ENCODE measurements at regions not wholly inside any gene's neighbourhood (a gene's known extent, or its start where the extent isn't known, plus 50 kb on each side); places are given as distances from the start of the nearest gene placed in this dataset.

GRCh38 chr2:41709702-41710599 is 337.9 kb upstream of the PKDCC start:
- no CpG with 5 or more reads among the region's 10 CpGs for whole genome bisulfite sequencing (ENCODE audit: extremely low coverage, insufficient coverage, insufficient read length)
- DNase-seq, result peak; percentile 24 to 73
- Histone ChIP-seq H3K4me3 (ENCODE audit: low read depth, low read length) (no peak overlapping the region), H3K4ac (ENCODE audit: low read depth, low read length) (no peak overlapping the region), H3K9ac (ENCODE audit: low read length) (no peak overlapping the region), H2BK12ac (ENCODE audit: low read length) (no peak overlapping the region), H3K27me3 (ENCODE audit: insufficient read depth, low read length) (no peaks in the 10 kb centered on the region), H3K27ac (ENCODE audit: low read depth, low read length) (no peak overlapping the region), H2BK5ac (ENCODE audit: low read depth, low read length, poor library complexity) (no peak overlapping the region), H2AFZ (ENCODE audit: insufficient read depth, low read length, poor library complexity) (no peak overlapping the region), H3K79me2 (ENCODE audit: control insufficient read depth, insufficient read depth, low read length, poor library complexity) (no peaks in the 10 kb centered on the region), H3K4me2 (ENCODE audit: low read length) (no peak overlapping the region), H3K14ac (ENCODE audit: low read length) (no peak overlapping the region), H3K4me1 (ENCODE audit: control insufficient read depth in 1 of 2, insufficient read depth in 2 of 2, low read length in 2 of 2) (no peaks in the 10 kb centered on the region), H4K12ac (ENCODE audit: low read depth, low read length) (no peak overlapping the region), H3K9me3 (ENCODE audit: insufficient read depth, low read depth, low read length) (no peaks in the 10 kb centered on the region), H3K79me1 (ENCODE audit: low read length) (no peaks in the 10 kb centered on the region), H3K36me3 (ENCODE audit: control insufficient read depth in 1 of 2, insufficient read depth in 2 of 2, low read length in 2 of 2) (no peaks in the 10 kb centered on the region), H3K23ac (ENCODE audit: low read length) (no peak overlapping the region), H4K91ac (ENCODE audit: low read depth, low read length) (no peak overlapping the region), H2BK120ac (ENCODE audit: insufficient read depth, low read length, poor library complexity) (no peak overlapping the region), H3K18ac (ENCODE audit: low read length) (no peak overlapping the region), H2AK5ac (ENCODE audit: low read length) (no peak overlapping the region), H4K8ac (ENCODE audit: low read depth, low read length) (no peak overlapping the region)

GRCh38 chr2:41710944-41711343 is 336.9 kb upstream of the PKDCC start:
- H3K9me3 ChIP-seq (ENCODE audit: insufficient read depth, low read depth, low read length), result no peaks in the 10 kb centered on the region
- H2BK5ac ChIP-seq (ENCODE audit: low read depth, low read length, poor library complexity), result no peak overlapping the region
- H3K14ac ChIP-seq (ENCODE audit: low read length), result no peak overlapping the region
- no peak overlapping the region for H3K18ac ChIP-seq (ENCODE audit: low read length)
- no peaks in the 10 kb centered on the region for H3K79me2 ChIP-seq (ENCODE audit: control insufficient read depth, insufficient read depth, low read length, poor library complexity)
- no peak overlapping the region for H3K23ac ChIP-seq (ENCODE audit: low read length)
- H3K27ac ChIP-seq (ENCODE audit: low read depth, low read length), result no peak overlapping the region
- DNase-seq, result peak; percentile 21 to 81
- no peak overlapping the region for H2AK5ac ChIP-seq (ENCODE audit: low read length)
- H3K4me1 ChIP-seq (ENCODE audit: control insufficient read depth in 1 of 2, insufficient read depth in 2 of 2, low read length in 2 of 2), result no peaks in the 10 kb centered on the region
- no peak overlapping the region for H3K4ac ChIP-seq (ENCODE audit: low read depth, low read length)
- WGBS (ENCODE audit: extremely low coverage, insufficient coverage, insufficient read length), result no CpG with 5 or more reads among the region's 3 CpGs
- H4K8ac ChIP-seq (ENCODE audit: low read depth, low read length), result no peak overlapping the region
- H3K27me3 ChIP-seq (ENCODE audit: insufficient read depth, low read length), result no peaks in the 10 kb centered on the region
- H2BK12ac ChIP-seq (ENCODE audit: low read length), result no peak overlapping the region
- H3K4me2 ChIP-seq (ENCODE audit: low read length), result no peak overlapping the region
- H3K36me3 ChIP-seq (ENCODE audit: control insufficient read depth in 1 of 2, insufficient read depth in 2 of 2, low read length in 2 of 2), result no peaks in the 10 kb centered on the region
- H4K91ac ChIP-seq (ENCODE audit: low read depth, low read length), result no peak overlapping the region
- no peak overlapping the region for H3K4me3 ChIP-seq (ENCODE audit: low read depth, low read length)
- H3K79me1 ChIP-seq (ENCODE audit: low read length), result no peaks in the 10 kb centered on the region
- H4K12ac ChIP-seq (ENCODE audit: low read depth, low read length), result no peak overlapping the region
- H2BK120ac ChIP-seq (ENCODE audit: insufficient read depth, low read length, poor library complexity), result no peak overlapping the region
- no peak overlapping the region for H3K9ac ChIP-seq (ENCODE audit: low read length)
- no peak overlapping the region for H2AFZ ChIP-seq (ENCODE audit: insufficient read depth, low read length, poor library complexity)

- Histone ChIP-seq H3K14ac (ENCODE audit: low read length) (no peak overlapping the region), H3K4me3 (ENCODE audit: low read depth, low read length) (no peak overlapping the region), H3K18ac (ENCODE audit: low read length) (no peak overlapping the region), H2BK12ac (ENCODE audit: low read length) (no peak overlapping the region), H2AFZ (ENCODE audit: insufficient read depth, low read length, poor library complexity) (no peak overlapping the region), H4K12ac (ENCODE audit: low read depth, low read length) (no peak overlapping the region), H3K4me2 (ENCODE audit: low read length) (no peak overlapping the region), H4K8ac (ENCODE audit: low read depth, low read length) (no peak overlapping the region), H3K27ac (ENCODE audit: low read depth, low read length) (no peak overlapping the region), H3K27me3 (ENCODE audit: insufficient read depth, low read length) (no peaks in the 10 kb centered on the region), H2BK5ac (ENCODE audit: low read depth, low read length, poor library complexity) (no peak overlapping the region), H3K9me3 (ENCODE audit: insufficient read depth, low read depth, low read length) (no peaks in the 10 kb centered on the region), H2AK5ac (ENCODE audit: low read length) (no peak overlapping the region), H3K4me1 (ENCODE audit: control insufficient read depth in 1 of 2, insufficient read depth in 2 of 2, low read length in 2 of 2) (no peaks in the 10 kb centered on the region), H3K23ac (ENCODE audit: low read length) (no peak overlapping the region), H2BK120ac (ENCODE audit: insufficient read depth, low read length, poor library complexity) (no peak overlapping the region), H4K91ac (ENCODE audit: low read depth, low read length) (no peak overlapping the region), H3K9ac (ENCODE audit: low read length) (no peak overlapping the region), H3K36me3 (ENCODE audit: control insufficient read depth in 1 of 2, insufficient read depth in 2 of 2, low read length in 2 of 2) (no peaks in the 10 kb centered on the region), H3K4ac (ENCODE audit: low read depth, low read length) (no peak overlapping the region), H3K79me2 (ENCODE audit: control insufficient read depth, insufficient read depth, low read length, poor library complexity) (no peaks in the 10 kb centered on the region), H3K79me1 (ENCODE audit: low read length) (no peaks in the 10 kb centered on the region)
- peak; percentile 69 to 82 for DNase-seq
- no CpG with 5 or more reads among the region's 2 CpGs for WGBS (ENCODE audit: extremely low coverage, insufficient coverage, insufficient read length)
These were observed 336.1 kb upstream of the PKDCC start for GRCh38 chr2:41711736-41712135.

- Histone ChIP-seq H3K23ac (ENCODE audit: low read length) (no peak overlapping the region), H2AFZ (ENCODE audit: insufficient read depth, low read length, poor library complexity) (no peak overlapping the region), H3K9ac (ENCODE audit: low read length) (no peak overlapping the region), H3K79me2 (ENCODE audit: control insufficient read depth, insufficient read depth, low read length, poor library complexity) (no peaks in the 10 kb centered on the region), H4K8ac (ENCODE audit: low read depth, low read length) (no peak overlapping the region), H3K79me1 (ENCODE audit: low read length) (no peaks in the 10 kb centered on the region), H2BK5ac (ENCODE audit: low read depth, low read length, poor library complexity) (no peak overlapping the region), H2BK120ac (ENCODE audit: insufficient read depth, low read length, poor library complexity) (no peak overlapping the region), H4K12ac (ENCODE audit: low read depth, low read length) (no peak overlapping the region), H3K4ac (ENCODE audit: low read depth, low read length) (no peak overlapping the region), H3K9me3 (ENCODE audit: insufficient read depth, low read depth, low read length) (no peaks in the 10 kb centered on the region), H3K4me2 (ENCODE audit: low read length) (no peak overlapping the region), H4K91ac (ENCODE audit: low read depth, low read length) (no peak overlapping the region), H2BK12ac (ENCODE audit: low read length) (no peak overlapping the region), H3K4me1 (ENCODE audit: control insufficient read depth in 1 of 2, insufficient read depth in 2 of 2, low read length in 2 of 2) (no peaks in the 10 kb centered on the region), H3K27ac (ENCODE audit: low read depth, low read length) (no peak overlapping the region), H3K36me3 (ENCODE audit: control insufficient read depth in 1 of 2, insufficient read depth in 2 of 2, low read length in 2 of 2) (no peaks in the 10 kb centered on the region), H2AK5ac (ENCODE audit: low read length) (no peak overlapping the region), H3K27me3 (ENCODE audit: insufficient read depth, low read length) (no peaks in the 10 kb centered on the region), H3K18ac (ENCODE audit: low read length) (no peak overlapping the region), H3K14ac (ENCODE audit: low read length) (no peak overlapping the region), H3K4me3 (ENCODE audit: low read depth, low read length) (no peak overlapping the region)
- no peak for DNase-seq
- WGBS (ENCODE audit: extremely low coverage, insufficient coverage, insufficient read length), result no CpG with 5 or more reads among the region's 5 CpGs
These were observed 331.3 kb upstream of the PKDCC start for GRCh38 chr2:41716497-41716896.

All from trophoblast cell (in vitro differentiated cells and primary cell).